ENCODE measurements at regions not wholly inside any gene's neighbourhood (a gene's known extent, or its start where the extent isn't known, plus 50 kb on each side); places are given as distances from the start of the nearest gene placed in this dataset.

DNA sequence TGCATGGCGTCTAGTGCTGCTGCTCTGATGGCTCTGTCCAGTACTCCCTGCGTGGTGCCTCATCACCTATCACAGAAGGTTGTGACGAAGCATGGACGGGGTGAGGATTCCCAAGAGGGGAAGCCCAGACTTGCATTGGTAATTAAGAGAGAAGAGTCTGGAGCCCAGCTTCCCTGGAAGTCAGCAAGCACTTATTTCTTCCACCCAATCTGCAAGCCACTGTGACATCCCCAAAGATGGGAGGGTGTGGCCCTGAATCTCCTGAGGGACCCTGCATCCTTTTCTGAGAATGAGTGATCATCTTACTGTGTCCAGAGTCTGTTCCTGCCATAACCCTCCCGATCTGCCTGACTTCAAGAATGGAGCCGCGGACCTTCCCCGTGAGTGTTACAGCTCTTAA, 166.7 kb downstream of the PTPN20 start:
- Histone ChIP-seq H3K27ac (no peak overlapping the region), H3K4me3 (no peak overlapping the region), H3K36me3 (no peaks in the 10 kb centered on the region), H3K27me3 (no peaks in the 10 kb centered on the region), H3K9me3 (no peaks in the 10 kb centered on the region), H3K4me1 (no peaks in the 10 kb centered on the region)
- DNase-seq (ENCODE audit: extremely low spot score in 2 of 2): peak; percentile 58 to 70
- TF ChIP-seq POLR2AphosphoS5 (IDR thresholded peaks at IDR 0.05; ENCODE audit: insufficient read depth in 1 of 2, low read depth in 1 of 2) (no peak), POLR2A (IDR thresholded peaks at IDR 0.05) (no peak)
- TF ChIP-seq, protein P1, sequence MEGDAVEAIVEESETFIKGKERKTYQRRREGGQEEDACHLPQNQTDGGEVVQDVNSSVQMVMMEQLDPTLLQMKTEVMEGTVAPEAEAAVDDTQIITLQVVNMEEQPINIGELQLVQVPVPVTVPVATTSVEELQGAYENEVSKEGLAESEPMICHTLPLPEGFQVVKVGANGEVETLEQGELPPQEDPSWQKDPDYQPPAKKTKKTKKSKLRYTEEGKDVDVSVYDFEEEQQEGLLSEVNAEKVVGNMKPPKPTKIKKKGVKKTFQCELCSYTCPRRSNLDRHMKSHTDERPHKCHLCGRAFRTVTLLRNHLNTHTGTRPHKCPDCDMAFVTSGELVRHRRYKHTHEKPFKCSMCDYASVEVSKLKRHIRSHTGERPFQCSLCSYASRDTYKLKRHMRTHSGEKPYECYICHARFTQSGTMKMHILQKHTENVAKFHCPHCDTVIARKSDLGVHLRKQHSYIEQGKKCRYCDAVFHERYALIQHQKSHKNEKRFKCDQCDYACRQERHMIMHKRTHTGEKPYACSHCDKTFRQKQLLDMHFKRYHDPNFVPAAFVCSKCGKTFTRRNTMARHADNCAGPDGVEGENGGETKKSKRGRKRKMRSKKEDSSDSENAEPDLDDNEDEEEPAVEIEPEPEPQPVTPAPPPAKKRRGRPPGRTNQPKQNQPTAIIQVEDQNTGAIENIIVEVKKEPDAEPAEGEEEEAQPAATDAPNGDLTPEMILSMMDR (IDR thresholded peaks at IDR 0.05): no peak
- intact Hi-C loops (cut with DNase I): no loop called here

DNA sequence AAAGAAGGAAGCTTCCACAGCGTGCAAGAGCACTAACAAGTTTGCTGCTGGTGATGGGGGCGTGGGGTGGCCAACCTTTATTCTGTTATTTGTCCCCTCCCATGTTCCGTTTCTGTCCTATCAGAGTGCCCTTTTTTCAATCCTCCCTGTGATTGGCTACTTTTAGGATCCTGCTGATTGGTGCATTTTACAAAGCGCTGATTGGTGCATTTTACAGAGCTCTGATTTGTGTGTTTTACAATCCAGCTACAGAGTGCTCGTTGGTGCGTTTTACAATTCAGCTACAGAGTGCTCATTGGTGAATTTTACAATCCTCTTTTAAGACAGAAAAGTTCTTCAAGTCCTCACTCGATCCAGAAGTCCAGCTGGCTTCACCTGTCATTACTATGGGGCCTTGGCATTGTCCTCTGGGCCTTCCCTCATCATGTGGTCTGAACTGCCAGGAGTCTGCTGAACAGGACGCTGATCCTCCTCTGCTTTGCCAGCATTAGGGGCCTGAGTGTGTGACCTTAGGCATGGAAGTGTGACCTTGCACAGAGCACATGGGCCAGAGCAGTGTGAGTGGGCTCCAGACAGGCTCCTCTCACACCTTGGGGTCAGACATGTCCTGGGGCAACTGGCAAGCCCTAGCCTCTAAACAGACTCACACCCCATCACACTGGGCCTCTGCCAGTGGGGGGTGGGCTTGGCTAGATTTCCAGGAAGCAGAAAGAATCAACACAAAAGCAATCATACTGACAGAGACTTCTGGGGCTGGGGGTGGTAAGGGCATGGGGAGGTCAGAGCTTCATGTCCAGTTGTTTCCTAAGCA, 167.4 kb downstream of the PTPN20 start:
- DNase-seq (ENCODE audit: extremely low spot score in 2 of 2): peak in 1 of 2 donors; percentile 70
- Histone ChIP-seq H3K36me3 (no peaks in the 10 kb centered on the region), H3K27ac (no peak overlapping the region), H3K4me3 (no peak overlapping the region), H3K9me3 (no peaks in the 10 kb centered on the region), H3K4me1 (no peaks in the 10 kb centered on the region), H3K27me3 (no peaks in the 10 kb centered on the region)
- TF ChIP-seq POLR2AphosphoS5 (IDR thresholded peaks at IDR 0.05; ENCODE audit: insufficient read depth in 1 of 2, low read depth in 1 of 2) (no peak), POLR2A (IDR thresholded peaks at IDR 0.05) (no peak)
- TF ChIP-seq, protein P1 (IDR thresholded peaks at IDR 0.05): no peak
- intact Hi-C loops (cut with DNase I): no loop called here

DNA sequence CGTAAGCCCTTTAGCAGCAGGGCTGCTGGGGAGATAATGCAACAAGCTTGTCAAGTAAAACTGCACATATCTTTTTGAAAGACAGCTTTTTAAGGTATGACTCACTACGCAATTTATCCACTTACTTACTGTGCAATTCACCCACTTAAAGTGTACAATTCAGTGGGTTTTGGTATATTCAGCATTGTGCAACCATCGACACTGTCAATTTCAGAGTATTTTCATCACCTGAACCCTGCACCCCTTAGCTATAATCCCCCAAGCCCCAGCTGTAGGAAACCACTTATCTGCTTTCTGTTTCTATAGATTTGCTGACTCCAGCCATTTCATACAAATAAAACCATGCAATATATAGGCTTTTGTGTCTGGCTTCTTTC, 168.0 kb downstream of the PTPN20 start:
- Histone ChIP-seq H3K9me3 (no peaks in the 10 kb centered on the region), H3K4me1 (no peaks in the 10 kb centered on the region), H3K4me3 (no peak overlapping the region), H3K27ac (no peak overlapping the region), H3K36me3 (no peaks in the 10 kb centered on the region), H3K27me3 (no peaks in the 10 kb centered on the region)
- DNase-seq (ENCODE audit: extremely low spot score in 2 of 2): peak in 1 of 2 donors; percentile 10
- intact Hi-C loops (cut with DNase I): no loop called here
- TF ChIP-seq, protein P1 (IDR thresholded peaks at IDR 0.05): no peak
- no peak for TF ChIP-seq POLR2AphosphoS5 (IDR thresholded peaks at IDR 0.05; ENCODE audit: insufficient read depth in 1 of 2, low read depth in 1 of 2)
- TF ChIP-seq POLR2A (IDR thresholded peaks at IDR 0.05): no peak

DNA sequence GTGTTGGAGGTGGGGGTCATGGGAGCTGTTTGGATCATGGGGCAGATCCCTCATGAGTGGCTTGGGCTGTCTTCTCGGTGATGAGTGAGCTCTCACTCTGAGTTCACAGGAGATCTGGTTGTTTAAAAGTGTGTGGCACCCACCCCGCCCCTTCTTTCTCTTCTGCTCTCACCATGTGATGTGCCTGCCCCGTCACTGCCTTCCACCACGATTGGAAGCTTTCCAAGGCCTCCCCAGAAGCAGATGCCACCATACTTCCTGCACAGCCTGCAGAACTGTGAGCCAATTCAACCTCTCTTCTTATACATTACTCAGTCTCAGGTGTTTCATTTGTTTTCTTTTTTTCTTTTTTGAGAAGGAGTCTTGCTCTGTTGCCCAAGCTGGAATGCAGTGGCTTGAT, 170.0 kb downstream of the PTPN20 start:
- H3K36me3 ChIP-seq: no peaks in the 10 kb centered on the region
- DNase-seq (ENCODE audit: extremely low spot score in 2 of 2): no peak
- H3K9me3 ChIP-seq: no peaks in the 10 kb centered on the region
- H3K27ac ChIP-seq: no peak overlapping the region
- no peaks in the 10 kb centered on the region for H3K4me1 ChIP-seq
- H3K27me3 ChIP-seq: no peaks in the 10 kb centered on the region
- TF ChIP-seq, protein P1 (IDR thresholded peaks at IDR 0.05): no peak
- TF ChIP-seq POLR2AphosphoS5 (IDR thresholded peaks at IDR 0.05; ENCODE audit: insufficient read depth in 1 of 2, low read depth in 1 of 2): no peak
- intact Hi-C loops (cut with DNase I): no loop called here
- H3K4me3 ChIP-seq: no peak overlapping the region

DNA sequence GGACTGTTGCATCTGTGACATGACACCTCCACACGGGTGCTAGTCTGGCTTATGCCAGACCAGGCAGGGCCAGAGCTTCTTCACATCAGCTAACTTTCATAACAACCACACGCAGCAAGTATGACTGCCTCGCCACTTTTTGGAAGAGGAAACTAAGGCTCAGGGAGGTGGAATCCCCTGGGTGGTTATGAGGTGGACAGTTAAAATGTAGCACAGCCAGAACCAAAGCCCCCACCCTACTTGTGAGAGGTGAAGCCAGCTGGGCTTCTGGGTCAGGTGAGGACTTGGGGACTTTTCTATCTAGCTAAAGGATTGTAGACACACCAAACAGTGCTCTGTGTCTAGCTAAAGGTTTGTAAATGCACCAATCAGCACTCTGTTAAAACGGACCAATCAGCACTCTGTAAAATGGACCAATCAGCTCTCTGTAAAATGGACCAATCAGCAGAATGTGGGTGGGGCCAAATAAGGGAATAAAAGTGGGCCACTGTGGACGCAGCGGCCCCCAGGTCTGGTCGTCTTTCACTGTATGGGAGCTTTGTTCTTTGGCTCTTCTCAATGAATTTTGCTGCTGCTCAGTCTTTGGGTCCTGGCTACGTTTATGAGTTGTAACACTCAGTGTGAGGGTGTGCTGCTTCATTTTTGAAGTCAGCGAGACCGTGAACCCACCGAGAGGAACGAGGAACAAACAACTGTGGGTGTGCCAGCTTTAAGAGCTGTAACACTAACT, 171.0 kb downstream of the PTPN20 start:
- Histone ChIP-seq H3K4me3 (no peak overlapping the region), H3K4me1 (no peaks in the 10 kb centered on the region), H3K9me3 (no peaks in the 10 kb centered on the region), H3K27me3 (no peaks in the 10 kb centered on the region), H3K36me3 (no peaks in the 10 kb centered on the region), H3K27ac (no peak overlapping the region)
- DNase-seq (ENCODE audit: extremely low spot score in 2 of 2): peak in 1 of 2 donors; percentile 77
- TF ChIP-seq POLR2A (IDR thresholded peaks at IDR 0.05) (no peak), POLR2AphosphoS5 (IDR thresholded peaks at IDR 0.05; ENCODE audit: insufficient read depth in 1 of 2, low read depth in 1 of 2) (no peak)
- TF ChIP-seq, protein P1 (IDR thresholded peaks at IDR 0.05): no peak
- intact Hi-C loops (cut with DNase I): no loop called here

Measured in vagina (tissue), 2 donors.